ENCODE measurements at regions not wholly inside any gene's neighbourhood (a gene's known extent, or its start where the extent isn't known, plus 50 kb on each side); places are given as distances from the start of the nearest gene placed in this dataset.

- no peak for DNase-seq (ENCODE audit: low spot score)
These were observed 236.5 kb upstream of the GRIP1 start for GRCh38 chr12:66915306-66915904.

GRCh38 chr12:66916189-66916588 is 237.3 kb upstream of the GRIP1 start:
- no peak for DNase-seq (ENCODE audit: low spot score)

- DNase-seq (ENCODE audit: low spot score) = no peak
These were observed 240.6 kb upstream of the GRIP1 start for GRCh38 chr12:66919466-66919865.

GRCh38 chr12:66920205-66920604 is 241.3 kb upstream of the GRIP1 start:
- no peak for DNase-seq (ENCODE audit: low spot score)

- no peak for DNase-seq (ENCODE audit: low spot score)
These were observed 242.3 kb upstream of the GRIP1 start for GRCh38 chr12:66921151-66921550.

GRCh38 chr12:66925083-66925482 is 246.2 kb upstream of the GRIP1 start:
- DNase-seq (ENCODE audit: low spot score) = no peak

- no peak for DNase-seq (ENCODE audit: low spot score)
These were observed 250.2 kb upstream of the GRIP1 start for GRCh38 chr12:66929121-66929520.

GRCh38 chr12:66931091-66931490 is 252.2 kb upstream of the GRIP1 start:
- no peak for DNase-seq (ENCODE audit: low spot score)

GRCh38 chr12:66932126-66932525 is 253.2 kb upstream of the GRIP1 start:
- DNase-seq (ENCODE audit: low spot score) = no peak

- no peak for DNase-seq (ENCODE audit: low spot score)
These were observed 255.6 kb upstream of the GRIP1 start for GRCh38 chr12:66934302-66935062.

GRCh38 chr12:66941150-66941549 is 262.3 kb upstream of the GRIP1 start:
- DNase-seq (ENCODE audit: low spot score) = no peak

GRCh38 chr12:66942741-66943465 is 264.0 kb upstream of the GRIP1 start:
- no peak for DNase-seq (ENCODE audit: low spot score)

GRCh38 chr12:66944365-66944764 is 265.5 kb upstream of the GRIP1 start:
- no peak for DNase-seq (ENCODE audit: low spot score)

- no peak for DNase-seq (ENCODE audit: low spot score)
These were observed 266.4 kb upstream of the GRIP1 start for GRCh38 chr12:66945189-66945817.

GRCh38 chr12:66947119-66947518 is 268.2 kb upstream of the GRIP1 start:
- no peak for DNase-seq (ENCODE audit: low spot score)

GRCh38 chr12:66952668-66953067 is 273.8 kb upstream of the GRIP1 start:
- no peak for DNase-seq (ENCODE audit: low spot score)

GRCh38 chr12:66956300-66956699 is 277.4 kb upstream of the GRIP1 start:
- DNase-seq (ENCODE audit: low spot score) = no peak

GRCh38 chr12:66959276-66959675 is 280.4 kb upstream of the GRIP1 start:
- no peak for DNase-seq (ENCODE audit: low spot score)

GRCh38 chr12:66960006-66960405 is 281.1 kb upstream of the GRIP1 start:
- no peak for DNase-seq (ENCODE audit: low spot score)

GRCh38 chr12:66960704-66961690 is 282.1 kb upstream of the GRIP1 start:
- no peak for DNase-seq (ENCODE audit: low spot score)

GRCh38 chr12:66962290-66962689 is 283.4 kb upstream of the GRIP1 start:
- DNase-seq (ENCODE audit: low spot score) = no peak

GRCh38 chr12:66963901-66964300 is 285.0 kb upstream of the GRIP1 start:
- no peak for DNase-seq (ENCODE audit: low spot score)

All from AG20443 (cell line).